Astrocyte of the cerebellum (primary cell): ENCODE measurements at regions not wholly inside any gene's neighbourhood (a gene's known extent, or its start where the extent isn't known, plus 50 kb on each side); places are given as distances from the start of the nearest gene placed in this dataset.

Experiments
- DNase-seq: peaks from one replicate; pipeline ENCODE4 v3.0.0-alpha.2; 2011; ENCODE audit warnings: low read depth
- H3K4me3 ChIP-seq: 2 replicates; pipeline ENCODE4 v1.5.1; 2011; ENCODE audit warnings: mild to moderate bottlenecking, low read depth, low read length, moderate library complexity
- in situ Hi-C: cut with HindIII; loops from 2 replicates; pipeline ENCODE4 v1.10.0; 2017; ENCODE audit warnings: low sequenced_read_pairs
- TF ChIP-seq, protein P1 (sequence below): IDR thresholded peaks from 2 replicates; pipeline ENCODE4 v1.5.1; 2012; ENCODE audit warnings: low read length, low read depth, moderate library complexity, mild to moderate bottlenecking; ENCODE audit errors: missing control alignments

DNA sequence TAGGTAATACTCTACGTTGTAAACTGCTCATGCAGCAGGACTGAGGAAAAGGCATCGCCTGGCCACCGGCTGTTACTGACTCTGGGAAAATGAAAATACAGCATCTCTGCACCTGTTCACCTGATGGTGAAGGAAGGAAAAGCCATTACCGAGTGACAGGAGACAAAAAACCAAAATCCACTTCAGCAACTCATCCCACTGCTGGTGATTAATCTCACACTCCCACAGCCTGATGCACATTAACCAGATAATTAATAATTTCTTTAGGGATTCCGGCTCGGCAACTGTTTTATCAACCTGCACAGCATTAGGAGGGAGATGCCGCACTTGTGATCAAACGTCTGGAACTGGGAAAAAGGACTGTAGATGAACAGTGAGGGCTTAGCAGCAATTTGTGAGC lies 183.9 kb upstream of the ESRRG start:
- in situ Hi-C loops, result no loop called here
- TF ChIP-seq, protein P1, sequence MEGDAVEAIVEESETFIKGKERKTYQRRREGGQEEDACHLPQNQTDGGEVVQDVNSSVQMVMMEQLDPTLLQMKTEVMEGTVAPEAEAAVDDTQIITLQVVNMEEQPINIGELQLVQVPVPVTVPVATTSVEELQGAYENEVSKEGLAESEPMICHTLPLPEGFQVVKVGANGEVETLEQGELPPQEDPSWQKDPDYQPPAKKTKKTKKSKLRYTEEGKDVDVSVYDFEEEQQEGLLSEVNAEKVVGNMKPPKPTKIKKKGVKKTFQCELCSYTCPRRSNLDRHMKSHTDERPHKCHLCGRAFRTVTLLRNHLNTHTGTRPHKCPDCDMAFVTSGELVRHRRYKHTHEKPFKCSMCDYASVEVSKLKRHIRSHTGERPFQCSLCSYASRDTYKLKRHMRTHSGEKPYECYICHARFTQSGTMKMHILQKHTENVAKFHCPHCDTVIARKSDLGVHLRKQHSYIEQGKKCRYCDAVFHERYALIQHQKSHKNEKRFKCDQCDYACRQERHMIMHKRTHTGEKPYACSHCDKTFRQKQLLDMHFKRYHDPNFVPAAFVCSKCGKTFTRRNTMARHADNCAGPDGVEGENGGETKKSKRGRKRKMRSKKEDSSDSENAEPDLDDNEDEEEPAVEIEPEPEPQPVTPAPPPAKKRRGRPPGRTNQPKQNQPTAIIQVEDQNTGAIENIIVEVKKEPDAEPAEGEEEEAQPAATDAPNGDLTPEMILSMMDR, result no peak
- no peak for DNase-seq
- H3K4me3 ChIP-seq, result no peak overlapping the region

GRCh38 chr1:216905781-216906180 lies 182.6 kb upstream of the ESRRG start:
- H3K4me3 ChIP-seq, result no peak overlapping the region
- TF ChIP-seq, protein P1, result no peak
- in situ Hi-C loops, result no loop called here
- DNase-seq, result no peak

- in situ Hi-C loops, result no loop called here
- TF ChIP-seq, protein P1, result no peak
- no peak overlapping the region for H3K4me3 ChIP-seq
- DNase-seq, result no peak
Measured at GRCh38 chr1:216905137-216905536, 181.9 kb upstream of the ESRRG start.

- DNase-seq, result no peak
- no peak overlapping the region for H3K4me3 ChIP-seq
- TF ChIP-seq, protein P1, result no peak
- in situ Hi-C loops, result no loop called here
Measured at GRCh38 chr1:216904471-216904870, 181.2 kb upstream of the ESRRG start.

- in situ Hi-C loops, result no loop called here
- TF ChIP-seq, protein P1, result no peak
- no peak overlapping the region for H3K4me3 ChIP-seq
- peak; percentile 39 for DNase-seq
Measured at GRCh38 chr1:216903382-216903740, 180.1 kb upstream of the ESRRG start.

GRCh38 chr1:216902669-216903381 lies 179.6 kb upstream of the ESRRG start:
- H3K4me3 ChIP-seq, result no peak overlapping the region
- in situ Hi-C loops, result no loop called here
- TF ChIP-seq, protein P1, result no peak
- DNase-seq, result no peak

GRCh38 chr1:216900116-216900620 lies 176.9 kb upstream of the ESRRG start:
- in situ Hi-C loops, result no loop called here
- no peak for DNase-seq
- TF ChIP-seq, protein P1, result no peak
- H3K4me3 ChIP-seq, result no peak overlapping the region
